HG03103 (cell line): ENCODE measurements at regions not wholly inside any gene's neighbourhood (a gene's known extent, or its start where the extent isn't known, plus 50 kb on each side); places are given as distances from the start of the nearest gene placed in this dataset.
"Not testable (repeated sequence)": the region's sequence is repeated elsewhere in the genome, so short reads cannot be mapped to it uniquely, and the experiment has no call there.

Experiments
- ATAC-seq: cut with Tn5 transposase; IDR thresholded peaks from one replicate; pipeline ENCODE4 v1.9.1; 2021; ENCODE audit warnings: low read depth; ENCODE audit not compliant: unreplicated experiment

- ATAC-seq = not testable (repeated sequence)
Observed at GRCh38 chr17:64730023-64730422, 67.9 kb upstream of the SMURF2 start.

- ATAC-seq = no peak
Observed at GRCh38 chr17:64729201-64729600, 67.1 kb upstream of the SMURF2 start.

GRCh38 chr17:64728041-64728695 is 66.1 kb upstream of the SMURF2 start:
- no peak for ATAC-seq

- not testable (repeated sequence) for ATAC-seq
Observed at GRCh38 chr17:64726025-64726424, 63.9 kb upstream of the SMURF2 start.

GRCh38 chr17:64724246-64724645 is 62.1 kb upstream of the SMURF2 start:
- ATAC-seq = not testable (repeated sequence)

- ATAC-seq = no peak
Observed at GRCh38 chr17:64723781-64724180, 61.7 kb upstream of the SMURF2 start.

- not testable (repeated sequence) for ATAC-seq
Observed at GRCh38 chr17:64721556-64721955, 59.4 kb upstream of the SMURF2 start.

GRCh38 chr17:64720253-64720652 is 58.1 kb upstream of the SMURF2 start:
- ATAC-seq = not testable (repeated sequence)

- not testable (repeated sequence) for ATAC-seq
Observed at GRCh38 chr17:64719517-64719916, 57.4 kb upstream of the SMURF2 start.

- not testable (repeated sequence) for ATAC-seq
Observed at GRCh38 chr17:64718816-64719215, 56.7 kb upstream of the SMURF2 start.

- no peak for ATAC-seq
Observed at GRCh38 chr17:64718058-64718457, 56.0 kb upstream of the SMURF2 start.

GRCh38 chr17:64716496-64716895 is 54.4 kb upstream of the SMURF2 start:
- ATAC-seq = not testable (repeated sequence)

- ATAC-seq = not testable (repeated sequence)
Observed at GRCh38 chr17:64713786-64714185, 51.7 kb upstream of the SMURF2 start.

GRCh38 chr17:64712557-64713351 is 50.6 kb upstream of the SMURF2 start:
- peak; percentile 64 for ATAC-seq
